T follicular helper cell (primary cell): ENCODE measurements at regions not wholly inside any gene's neighbourhood (a gene's known extent, or its start where the extent isn't known, plus 50 kb on each side); places are given as distances from the start of the nearest gene placed in this dataset.

Source experiments
- DNase-seq: peaks from one replicate; pipeline ENCODE4 v3.0.0-alpha.2; 2020; ENCODE audit warnings: low read depth

DNA sequence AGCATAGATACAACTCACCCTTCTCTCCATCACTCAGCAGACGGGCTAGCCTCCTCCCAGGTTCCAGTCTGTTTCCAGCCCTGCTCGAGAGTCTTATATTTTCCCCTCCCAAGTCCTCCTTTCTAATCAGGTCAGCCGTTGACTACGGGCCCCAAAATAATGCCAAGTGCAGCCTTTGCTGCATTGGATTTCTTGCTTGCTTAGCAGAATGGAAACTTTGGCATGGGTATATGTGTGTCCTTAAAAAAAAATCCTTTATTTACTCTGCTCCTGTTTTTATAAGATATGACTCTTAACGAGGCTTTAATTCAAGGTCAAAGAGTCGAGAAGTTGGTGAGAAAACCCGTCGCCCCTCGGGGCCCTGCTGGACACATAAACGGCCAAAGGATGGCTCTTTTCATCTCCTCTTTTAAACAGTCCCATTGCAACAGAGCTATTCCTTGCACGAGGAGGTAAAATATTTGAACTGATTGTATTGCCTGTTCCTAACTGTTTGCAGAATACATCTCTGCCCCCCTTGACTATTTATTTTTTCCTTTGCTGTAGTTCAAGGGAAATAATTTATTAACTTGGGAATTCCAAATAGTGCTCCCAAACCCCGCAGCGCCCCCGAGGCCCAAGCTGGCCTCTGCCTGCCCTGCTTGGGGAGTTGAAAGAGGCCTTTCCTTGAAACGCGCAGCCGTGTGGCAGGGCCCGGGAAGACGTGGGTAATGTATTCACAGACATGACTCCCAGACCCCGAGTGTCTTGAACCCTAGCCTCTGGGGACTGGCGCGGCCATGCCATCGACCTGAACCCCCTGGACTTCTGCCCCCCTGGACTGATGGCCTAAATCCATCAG is 156.5 kb upstream of the MYL2 start:
- DNase-seq = no peak

DNA sequence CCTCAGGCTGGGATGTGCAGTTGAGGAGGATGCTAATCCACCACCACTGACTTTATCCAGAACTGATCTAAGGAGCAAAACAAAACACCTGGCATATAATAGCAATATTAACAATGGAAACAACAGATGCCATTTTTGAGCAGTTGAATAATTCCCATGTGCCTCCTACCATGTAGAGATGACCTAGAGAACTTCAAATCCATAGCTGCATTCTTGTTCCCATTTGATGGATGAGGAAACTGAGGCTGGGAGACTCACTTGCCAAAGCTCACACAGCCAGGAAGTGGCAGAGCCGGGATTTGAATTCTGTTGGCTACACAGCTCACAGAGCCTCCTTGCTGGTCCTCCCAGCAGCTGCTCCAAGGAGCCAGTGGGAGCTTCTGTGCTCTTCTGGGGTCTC is 155.8 kb upstream of the MYL2 start:
- no peak for DNase-seq

- no peak for DNase-seq
Observed at GRCh38 chr12:111074965-111075364, 154.6 kb upstream of the MYL2 start.

DNA sequence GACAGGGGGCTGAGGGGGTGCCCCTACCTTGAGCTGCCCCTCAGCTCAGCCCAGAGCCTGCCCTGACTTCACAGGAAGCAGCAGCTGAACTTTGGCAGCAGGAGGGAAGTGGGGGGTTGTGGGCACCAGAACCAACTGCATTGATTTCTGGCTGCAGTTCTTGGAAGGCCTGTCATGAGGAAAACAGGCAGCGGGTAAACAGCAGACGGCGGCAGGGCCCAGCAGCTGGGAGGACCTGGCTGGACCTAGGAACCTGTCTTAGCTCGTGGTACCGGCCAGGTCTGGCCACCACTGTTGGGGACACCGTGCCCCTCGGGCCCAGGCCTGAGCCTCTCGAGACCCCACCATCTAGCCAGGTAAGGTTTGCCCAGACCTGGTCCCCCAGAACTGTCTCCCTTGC is 154.2 kb upstream of the MYL2 start:
- no peak for DNase-seq

DNA sequence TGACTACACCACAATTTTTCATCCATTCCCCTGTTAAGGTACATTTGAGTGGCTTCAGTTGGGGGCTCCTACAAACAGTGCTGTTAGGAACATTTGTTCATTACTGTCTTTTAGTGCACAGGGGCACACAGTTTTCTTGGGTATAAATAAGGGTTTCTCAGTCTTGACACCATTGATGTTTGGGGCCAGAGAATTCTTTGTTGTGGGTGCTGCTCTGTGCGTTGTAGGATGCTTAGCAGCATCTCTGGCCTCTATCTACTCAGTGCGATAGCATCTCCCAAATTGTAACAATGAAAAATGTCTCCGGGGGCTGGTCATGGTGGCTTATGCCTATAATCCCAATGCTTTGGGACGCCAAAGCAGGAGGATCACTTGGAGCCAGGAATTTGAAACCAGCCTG is 153.0 kb upstream of the MYL2 start:
- DNase-seq = no peak

DNA sequence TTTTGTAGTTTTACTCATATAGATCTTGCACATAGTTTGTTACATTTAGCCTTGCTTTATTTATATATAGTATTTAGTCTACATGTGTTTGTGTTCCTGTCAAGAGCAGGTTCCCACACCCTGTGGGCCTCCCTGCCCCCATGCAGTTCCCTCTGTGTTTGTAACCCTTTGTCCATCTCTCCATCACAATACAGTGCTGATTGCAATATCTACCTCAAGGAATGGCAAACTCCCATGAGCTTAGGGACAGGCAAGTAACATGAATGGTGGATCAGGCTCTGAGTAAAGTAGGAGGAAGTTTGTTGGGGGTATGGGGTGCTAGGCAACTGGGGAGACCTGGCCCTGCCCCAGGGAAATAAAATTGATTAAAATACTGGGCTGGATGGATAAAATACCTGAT is 151.9 kb upstream of the MYL2 start:
- no peak for DNase-seq

GRCh38 chr12:111069886-111070285 is 149.5 kb upstream of the MYL2 start:
- DNase-seq = no peak

GRCh38 chr12:111068290-111068689 is 147.9 kb upstream of the MYL2 start:
- peak; percentile 32 for DNase-seq

DNA sequence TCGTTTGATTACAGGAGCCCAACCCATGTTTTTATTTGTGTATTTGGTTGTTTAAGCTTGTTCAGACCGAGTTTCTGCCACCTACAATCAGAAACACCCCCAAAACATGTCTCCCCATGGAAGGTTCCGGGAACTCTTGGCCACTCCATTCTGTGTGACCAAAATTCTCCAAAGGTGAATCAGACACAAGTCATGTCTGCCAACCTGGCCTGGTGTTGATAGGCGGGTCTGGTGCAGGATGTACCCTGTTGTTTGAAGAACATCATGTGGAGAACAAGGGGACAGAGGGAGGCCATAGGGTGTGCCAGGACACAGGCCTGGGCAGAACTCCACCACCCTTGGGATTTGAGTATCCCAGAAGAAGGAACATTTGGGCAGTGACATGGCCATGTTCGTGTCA is 147.1 kb upstream of the MYL2 start:
- no peak for DNase-seq

DNA sequence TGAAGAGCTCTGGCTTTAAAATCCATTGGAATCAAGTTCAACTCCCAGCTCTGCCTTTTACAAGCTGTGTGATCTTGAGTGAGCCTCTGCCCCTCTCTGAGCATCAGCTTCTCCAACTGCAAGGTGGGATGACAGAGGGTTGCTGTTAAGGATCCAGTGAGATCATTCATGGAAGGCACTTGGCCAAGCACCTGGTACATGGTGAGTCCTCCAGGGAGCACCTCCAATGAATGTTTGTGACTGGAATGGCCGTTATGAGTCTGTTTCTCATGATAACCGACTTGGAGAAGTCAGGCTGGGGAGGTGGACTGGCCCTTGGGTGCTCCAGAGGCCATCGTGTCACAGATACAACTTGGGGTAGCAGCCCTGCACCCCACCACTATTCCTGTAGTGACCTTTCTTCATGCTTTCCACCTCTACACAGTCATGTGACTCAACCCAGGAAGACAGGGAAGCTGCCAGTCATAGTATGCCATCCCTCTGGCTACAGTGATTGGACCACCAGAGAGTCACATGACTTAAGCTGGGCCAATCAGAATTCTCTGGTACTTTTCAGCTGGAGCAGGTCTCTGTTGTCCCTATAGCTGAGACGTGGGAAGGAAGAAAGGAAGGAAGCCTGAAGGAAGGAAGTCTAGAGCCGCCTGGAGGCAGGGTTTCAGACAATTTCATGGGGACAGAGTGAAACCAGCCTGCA is 146.5 kb upstream of the MYL2 start:
- DNase-seq = no peak

GRCh38 chr12:111064982-111065381 is 144.6 kb upstream of the MYL2 start:
- DNase-seq = no peak

GRCh38 chr12:111064154-111064553 is 143.8 kb upstream of the MYL2 start:
- DNase-seq = no peak

DNA sequence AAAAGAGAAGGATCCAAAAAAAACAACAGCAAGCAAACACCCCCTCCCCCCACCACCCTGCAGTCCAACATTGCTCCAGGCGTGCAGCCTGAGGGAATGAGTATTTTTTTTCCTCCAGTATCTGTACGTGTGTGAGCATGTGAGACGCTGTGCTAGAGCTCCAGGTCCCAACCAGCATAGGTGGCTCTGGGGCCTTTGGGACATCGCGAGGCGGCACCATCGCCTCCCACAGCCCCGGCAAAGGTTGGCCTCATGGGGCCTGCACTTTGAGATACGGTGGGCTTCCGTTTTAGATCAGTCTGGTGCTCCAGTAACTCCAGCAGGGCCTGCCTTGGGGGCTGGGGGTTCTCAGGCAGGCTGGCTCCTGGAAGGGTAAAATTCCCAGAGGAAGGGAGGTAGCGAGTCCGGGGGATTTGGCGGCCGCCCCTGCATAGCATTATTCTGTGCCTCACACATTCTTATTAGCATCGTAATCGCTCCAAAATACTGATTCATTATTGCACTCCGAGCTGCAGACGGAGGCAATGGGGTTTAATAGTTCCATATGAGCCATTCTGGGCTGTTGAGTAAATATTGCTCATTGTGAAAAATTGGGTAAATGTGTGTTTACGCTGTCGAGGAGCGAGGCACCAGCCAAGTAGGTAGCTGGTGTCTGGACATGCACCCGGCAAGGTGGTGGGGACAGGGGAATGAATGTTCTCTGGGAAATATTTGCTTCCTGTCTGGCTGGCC is 143.1 kb upstream of the MYL2 start:
- no peak for DNase-seq

- DNase-seq = no peak
Observed at GRCh38 chr12:111057701-111058425, 137.5 kb upstream of the MYL2 start.

DNA sequence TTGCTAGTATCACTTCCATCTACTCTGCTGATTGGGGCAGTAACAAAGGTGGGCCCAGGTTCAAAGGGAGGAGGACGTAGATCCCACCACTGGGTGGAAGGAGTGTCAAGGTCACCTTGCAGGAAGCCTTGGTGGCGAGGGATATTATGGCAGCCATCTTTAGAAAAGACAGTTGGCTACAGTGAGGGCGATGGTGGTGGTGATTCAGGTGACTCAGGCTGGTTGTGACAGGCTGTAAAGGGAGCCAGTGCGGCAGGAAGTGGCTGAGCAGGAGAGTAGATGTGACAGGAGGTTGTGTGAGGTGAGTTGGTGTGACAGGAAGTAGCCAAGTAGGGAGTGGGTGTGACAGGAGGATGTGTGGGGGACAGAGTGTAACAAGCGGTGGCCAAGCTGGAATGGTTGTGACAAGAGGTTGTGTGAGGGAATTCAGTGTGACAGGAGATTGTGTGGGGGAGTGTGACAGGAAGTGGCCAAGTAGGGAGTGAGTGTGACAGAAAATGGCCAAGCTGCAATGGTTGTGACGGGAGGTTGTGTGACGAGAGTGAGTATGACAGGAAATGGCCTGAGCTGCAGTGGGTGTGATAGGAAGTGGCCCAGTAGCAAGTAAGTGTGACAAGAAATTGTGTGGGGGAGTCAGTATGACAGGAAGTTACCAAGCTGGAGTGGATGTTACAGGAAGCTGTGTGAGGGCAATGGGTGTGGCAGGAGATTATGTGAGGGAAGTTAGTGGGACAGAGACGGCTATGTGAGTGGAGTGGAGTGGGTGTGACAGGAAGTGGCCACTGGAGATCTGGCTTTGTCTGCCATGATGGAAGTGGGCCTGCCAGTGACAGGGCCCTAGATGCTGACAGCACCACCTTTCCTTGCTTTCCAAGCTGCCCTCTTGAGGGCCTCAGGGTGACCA is 136.5 kb upstream of the MYL2 start:
- DNase-seq = no peak

DNA sequence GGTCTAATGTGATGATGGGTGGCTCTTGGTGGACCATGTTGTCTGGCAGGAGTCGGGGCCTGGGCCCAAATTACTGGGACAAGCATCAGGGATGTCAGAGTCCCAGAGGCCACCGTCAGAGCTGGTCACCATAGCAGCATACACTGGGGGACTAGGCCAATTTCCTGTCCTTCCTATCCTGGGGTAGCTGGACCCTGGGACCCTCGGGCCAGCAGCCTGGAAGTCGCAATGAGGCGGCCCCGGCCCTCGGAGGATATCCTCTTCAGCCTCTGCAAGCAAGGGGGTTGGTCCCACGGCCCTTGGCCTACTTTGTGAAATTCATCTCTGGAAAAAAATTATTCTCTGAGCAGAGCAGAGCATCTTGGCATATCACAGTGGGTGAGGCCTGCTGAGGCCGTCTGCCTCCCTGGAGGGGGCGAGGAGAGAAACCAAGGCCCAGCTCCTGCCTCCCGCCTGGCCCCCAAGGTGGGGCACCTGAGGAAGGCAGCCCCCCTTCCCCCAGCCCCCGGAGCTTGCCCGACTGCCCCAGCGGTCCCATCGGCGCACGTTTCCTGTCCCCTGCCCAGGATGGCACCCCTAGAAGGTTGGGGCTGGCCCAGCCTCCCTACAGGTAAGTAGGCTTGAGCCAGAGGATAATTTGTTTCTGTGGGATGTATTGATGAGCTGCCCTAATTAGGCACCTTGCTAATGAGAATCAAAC is 135.0 kb upstream of the MYL2 start:
- DNase-seq = no peak

GRCh38 chr12:111048991-111049390 is 128.6 kb upstream of the MYL2 start:
- DNase-seq = no peak

GRCh38 chr12:111046896-111047295 is 126.5 kb upstream of the MYL2 start:
- no peak for DNase-seq

DNA sequence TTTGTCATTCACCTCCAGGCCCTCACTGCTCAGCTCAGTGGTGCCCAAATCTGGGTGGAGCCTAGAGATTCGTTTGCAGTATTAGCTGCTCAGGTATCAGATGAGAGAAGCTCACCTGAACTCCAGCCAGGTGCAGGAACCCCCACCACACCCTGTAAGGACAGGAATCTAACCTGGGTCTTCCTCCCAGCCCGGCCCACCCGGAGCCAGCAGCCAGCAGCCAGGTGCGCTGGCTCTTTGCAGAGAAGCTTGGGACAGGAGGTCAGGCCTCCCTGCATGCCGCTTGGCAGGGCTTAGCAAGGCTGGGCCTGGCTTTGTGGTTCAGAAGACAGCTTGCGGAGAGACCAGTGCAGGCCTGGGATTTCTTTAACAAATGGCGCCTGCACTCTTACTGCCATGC is 125.6 kb upstream of the MYL2 start:
- no peak for DNase-seq

- no peak for DNase-seq
Observed at GRCh38 chr12:111041091-111041490, 120.7 kb upstream of the MYL2 start.

DNA sequence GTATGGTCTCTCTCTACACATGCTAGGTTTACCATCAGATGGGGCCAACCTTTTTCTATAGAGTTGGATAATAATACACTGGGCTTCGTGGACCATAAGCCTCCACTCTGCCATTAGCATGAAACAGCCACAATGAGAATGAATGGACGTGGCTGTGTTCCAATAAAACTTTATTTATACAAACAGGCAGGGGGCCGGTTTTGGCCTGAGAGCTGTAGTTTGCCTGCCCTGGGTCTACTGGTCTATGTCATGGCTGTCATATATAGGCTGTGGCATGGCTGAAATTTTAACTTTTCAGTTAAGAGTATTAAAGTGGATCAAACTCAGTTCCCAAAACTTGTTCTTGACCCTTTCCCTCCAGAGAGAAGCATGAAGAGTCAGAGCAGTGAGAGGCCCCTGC is 120.3 kb upstream of the MYL2 start:
- no peak for DNase-seq
